ENCODE measurements at regions not wholly inside any gene's neighbourhood (a gene's known extent, or its start where the extent isn't known, plus 50 kb on each side); places are given as distances from the start of the nearest gene placed in this dataset.

DNA sequence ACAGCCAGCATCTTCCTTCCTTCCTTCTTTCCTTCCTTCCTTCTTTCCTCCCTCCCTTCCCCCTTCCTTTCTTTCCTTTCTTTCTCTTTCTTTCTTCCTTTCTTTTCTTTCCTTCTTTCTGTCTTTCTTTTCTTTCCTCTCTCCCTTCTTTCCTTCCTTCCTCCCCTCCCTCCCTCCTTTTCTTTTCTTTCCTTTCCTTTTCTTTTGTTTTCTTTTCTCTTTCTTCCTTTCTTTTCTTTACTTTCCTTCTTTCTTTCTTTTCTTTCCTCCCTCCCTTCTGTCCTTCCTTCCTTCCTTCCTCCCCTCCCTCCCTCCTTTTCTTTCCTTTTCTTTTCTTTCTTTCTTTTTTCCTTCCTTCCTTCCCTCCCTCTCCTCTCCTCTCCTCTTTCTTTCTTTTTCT lies 296.0 kb upstream of the LRRTM4 start:
- CTCF ChIA-PET (ENCODE audit: low intra/inter-chr PET ratio, low total read pairs) = no interaction called here
- in situ Hi-C loops (cut with HindIII; ENCODE audit: extremely low pct_ligation_motif_present, low pct_unique_long_range_greater_than_20kb) = no loop called here
- no TSS peak for BruUV-seq (replicated peaks)

More for the DNA sequence above, 296.0 kb upstream of the LRRTM4 start:
- intact Hi-C loops (cut with micrococcal nuclease; ENCODE audit: unreplicated experiment) = no loop called here
- no peaks in the 10 kb centered on the region for H4K20me1 ChIP-seq (ENCODE audit: insufficient read depth, low read length)
- no peak overlapping the region for H3K4me3 ChIP-seq (replicated peaks in 1 of 3; ENCODE audit: insufficient read depth in 1 of 3, low read depth in 2 of 3, low read length in 3 of 3)
- H3K27ac ChIP-seq (ENCODE audit: extremely low read length, insufficient read depth, low read length) = no peak overlapping the region
- DNase-seq (ENCODE audit: low spot score) (no peak), ATAC-seq (no peak), FAIRE-seq (no peak)
- H3K79me2 ChIP-seq (ENCODE audit: insufficient read depth, low read length) = no peaks in the 10 kb centered on the region
- no peak overlapping the region for H2AFZ ChIP-seq (ENCODE audit: low read length)
- H3K4me1 ChIP-seq (ENCODE audit: insufficient read depth, low read length) = peaks cover 22% of the 10 kb centered on the region
- TF ChIP-seq, protein P1, sequence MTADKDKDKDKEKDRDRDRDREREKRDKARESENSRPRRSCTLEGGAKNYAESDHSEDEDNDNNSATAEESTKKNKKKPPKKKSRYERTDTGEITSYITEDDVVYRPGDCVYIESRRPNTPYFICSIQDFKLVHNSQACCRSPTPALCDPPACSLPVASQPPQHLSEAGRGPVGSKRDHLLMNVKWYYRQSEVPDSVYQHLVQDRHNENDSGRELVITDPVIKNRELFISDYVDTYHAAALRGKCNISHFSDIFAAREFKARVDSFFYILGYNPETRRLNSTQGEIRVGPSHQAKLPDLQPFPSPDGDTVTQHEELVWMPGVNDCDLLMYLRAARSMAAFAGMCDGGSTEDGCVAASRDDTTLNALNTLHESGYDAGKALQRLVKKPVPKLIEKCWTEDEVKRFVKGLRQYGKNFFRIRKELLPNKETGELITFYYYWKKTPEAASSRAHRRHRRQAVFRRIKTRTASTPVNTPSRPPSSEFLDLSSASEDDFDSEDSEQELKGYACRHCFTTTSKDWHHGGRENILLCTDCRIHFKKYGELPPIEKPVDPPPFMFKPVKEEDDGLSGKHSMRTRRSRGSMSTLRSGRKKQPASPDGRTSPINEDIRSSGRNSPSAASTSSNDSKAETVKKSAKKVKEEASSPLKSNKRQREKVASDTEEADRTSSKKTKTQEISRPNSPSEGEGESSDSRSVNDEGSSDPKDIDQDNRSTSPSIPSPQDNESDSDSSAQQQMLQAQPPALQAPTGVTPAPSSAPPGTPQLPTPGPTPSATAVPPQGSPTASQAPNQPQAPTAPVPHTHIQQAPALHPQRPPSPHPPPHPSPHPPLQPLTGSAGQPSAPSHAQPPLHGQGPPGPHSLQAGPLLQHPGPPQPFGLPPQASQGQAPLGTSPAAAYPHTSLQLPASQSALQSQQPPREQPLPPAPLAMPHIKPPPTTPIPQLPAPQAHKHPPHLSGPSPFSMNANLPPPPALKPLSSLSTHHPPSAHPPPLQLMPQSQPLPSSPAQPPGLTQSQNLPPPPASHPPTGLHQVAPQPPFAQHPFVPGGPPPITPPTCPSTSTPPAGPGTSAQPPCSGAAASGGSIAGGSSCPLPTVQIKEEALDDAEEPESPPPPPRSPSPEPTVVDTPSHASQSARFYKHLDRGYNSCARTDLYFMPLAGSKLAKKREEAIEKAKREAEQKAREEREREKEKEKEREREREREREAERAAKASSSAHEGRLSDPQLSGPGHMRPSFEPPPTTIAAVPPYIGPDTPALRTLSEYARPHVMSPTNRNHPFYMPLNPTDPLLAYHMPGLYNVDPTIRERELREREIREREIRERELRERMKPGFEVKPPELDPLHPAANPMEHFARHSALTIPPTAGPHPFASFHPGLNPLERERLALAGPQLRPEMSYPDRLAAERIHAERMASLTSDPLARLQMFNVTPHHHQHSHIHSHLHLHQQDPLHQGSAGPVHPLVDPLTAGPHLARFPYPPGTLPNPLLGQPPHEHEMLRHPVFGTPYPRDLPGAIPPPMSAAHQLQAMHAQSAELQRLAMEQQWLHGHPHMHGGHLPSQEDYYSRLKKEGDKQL (CRISPR knock-in tag; IDR thresholded peaks at IDR 0.05; ENCODE audit: low read depth) = no peak
- TF ChIP-seq, protein P2, sequence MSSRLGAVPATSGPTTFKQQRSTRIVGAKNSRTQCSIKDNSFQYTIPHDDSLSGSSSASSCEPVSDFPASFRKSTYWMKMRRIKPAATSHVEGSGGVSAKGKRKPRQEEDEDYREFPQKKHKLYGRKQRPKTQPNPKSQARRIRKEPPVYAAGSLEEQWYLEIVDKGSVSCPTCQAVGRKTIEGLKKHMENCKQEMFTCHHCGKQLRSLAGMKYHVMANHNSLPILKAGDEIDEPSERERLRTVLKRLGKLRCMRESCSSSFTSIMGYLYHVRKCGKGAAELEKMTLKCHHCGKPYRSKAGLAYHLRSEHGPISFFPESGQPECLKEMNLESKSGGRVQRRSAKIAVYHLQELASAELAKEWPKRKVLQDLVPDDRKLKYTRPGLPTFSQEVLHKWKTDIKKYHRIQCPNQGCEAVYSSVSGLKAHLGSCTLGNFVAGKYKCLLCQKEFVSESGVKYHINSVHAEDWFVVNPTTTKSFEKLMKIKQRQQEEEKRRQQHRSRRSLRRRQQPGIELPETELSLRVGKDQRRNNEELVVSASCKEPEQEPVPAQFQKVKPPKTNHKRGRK (CRISPR knock-in tag; IDR thresholded peaks at IDR 0.05) = 0 out of 2 replicates have a peak, but pooled peaks have one; percentile 47
- H3K36me3 ChIP-seq (replicated peaks in 1 of 2; ENCODE audit: control insufficient read depth in 1 of 2, insufficient read depth in 2 of 2, low read length in 2 of 2) = no peaks in the 10 kb centered on the region
- H3K27me3 ChIP-seq (ENCODE audit: control insufficient read depth in 1 of 2, insufficient read depth in 2 of 2, low read length in 2 of 2) = no peaks in the 10 kb centered on the region
- no peaks in the 10 kb centered on the region for H3K9me3 ChIP-seq (ENCODE audit: low read length)
- POLR2A ChIA-PET = no interaction called here
- H3K9ac ChIP-seq (ENCODE audit: insufficient read depth, low read depth, low read length) = no peak overlapping the region
- no peak overlapping the region for H3K4me2 ChIP-seq (ENCODE audit: low read depth, low read length)

Measured in HepG2 (cell line).